NCI-H146 treated with DMSO at 0.1 percent for 48 hours (cell line): ENCODE measurements at regions not wholly inside any gene's neighbourhood (a gene's known extent, or its start where the extent isn't known, plus 50 kb on each side); places are given as distances from the start of the nearest gene placed in this dataset.
"Not testable (repeated sequence)": the region's sequence is repeated elsewhere in the genome, so short reads cannot be mapped to it uniquely, and the experiment has no call there.

ENCODE experiments used
- DNase-seq: peaks from one replicate; lab custom pipeline; 2025; ENCODE audit not compliant: unreplicated experiment; lab: John Stamatoyannopoulos, UW

GRCh38 chr5:158039911-158040347 is 181.0 kb upstream of the CLINT1 start:
- DNase-seq: no peak

DNA sequence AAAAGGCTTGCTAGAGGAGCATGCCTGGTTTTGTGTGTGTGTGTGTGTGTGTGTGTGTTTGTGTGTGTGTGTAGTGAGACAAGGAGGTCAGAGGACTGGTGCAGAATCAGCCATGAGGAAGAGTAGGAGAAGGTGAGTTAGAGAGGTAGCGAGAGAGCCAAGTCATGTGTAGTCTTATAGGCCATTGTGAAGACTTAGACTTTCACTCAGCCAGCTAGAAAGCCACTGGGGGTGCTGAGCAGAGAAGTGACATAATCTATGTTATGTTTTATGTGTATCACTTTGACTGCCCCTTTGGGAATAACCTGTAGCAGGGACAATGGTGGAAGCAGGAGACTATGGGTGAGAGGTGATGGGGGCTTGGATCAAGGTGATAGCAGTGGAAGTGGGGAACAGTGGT is 180.5 kb upstream of the CLINT1 start:
- no peak for DNase-seq

GRCh38 chr5:158036983-158037595 is 178.1 kb upstream of the CLINT1 start:
- DNase-seq: not testable (repeated sequence)

GRCh38 chr5:158034586-158034985 is 175.6 kb upstream of the CLINT1 start:
- DNase-seq: not testable (repeated sequence)

DNA sequence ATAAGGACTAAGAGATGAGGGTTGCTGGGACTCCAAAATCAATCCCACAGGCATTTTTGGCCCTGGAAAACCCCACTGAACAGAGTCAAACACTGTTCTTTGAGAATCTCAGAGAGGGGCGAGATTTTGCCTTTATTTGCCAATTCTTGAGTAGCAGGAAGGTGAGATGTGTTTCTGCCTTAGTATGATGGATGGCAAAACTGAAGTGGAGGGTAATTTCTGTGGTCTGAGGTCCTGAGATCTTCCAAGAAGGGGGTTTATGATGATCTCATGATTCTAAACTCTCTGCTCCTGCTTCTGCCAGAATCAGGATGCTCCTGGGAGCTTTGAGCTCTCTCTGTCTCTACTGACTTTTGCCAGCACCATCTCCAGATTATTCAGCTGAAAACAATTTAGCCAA is 174.8 kb upstream of the CLINT1 start:
- DNase-seq: no peak

- DNase-seq: no peak
These were observed 174.1 kb upstream of the CLINT1 start for GRCh38 chr5:158033076-158033475.

DNA sequence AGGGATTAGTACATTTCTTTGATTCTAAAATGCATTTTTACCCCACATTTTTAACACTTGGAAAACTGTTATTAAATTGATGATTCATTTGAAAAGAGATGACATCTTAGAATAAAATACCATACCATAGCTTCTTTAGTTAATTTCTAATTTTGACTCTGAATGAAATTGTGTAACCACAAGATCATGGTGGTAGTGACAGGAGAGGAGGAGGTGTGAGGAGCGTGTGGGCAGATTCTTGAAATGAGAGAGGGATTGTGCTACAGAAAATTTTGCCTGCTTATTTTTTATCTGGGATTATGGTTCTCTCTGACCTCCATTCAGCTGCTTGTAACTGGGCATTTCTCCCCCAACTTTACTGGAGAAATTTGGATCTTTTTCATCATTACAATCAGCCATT is 173.3 kb upstream of the CLINT1 start:
- DNase-seq: no peak

DNA sequence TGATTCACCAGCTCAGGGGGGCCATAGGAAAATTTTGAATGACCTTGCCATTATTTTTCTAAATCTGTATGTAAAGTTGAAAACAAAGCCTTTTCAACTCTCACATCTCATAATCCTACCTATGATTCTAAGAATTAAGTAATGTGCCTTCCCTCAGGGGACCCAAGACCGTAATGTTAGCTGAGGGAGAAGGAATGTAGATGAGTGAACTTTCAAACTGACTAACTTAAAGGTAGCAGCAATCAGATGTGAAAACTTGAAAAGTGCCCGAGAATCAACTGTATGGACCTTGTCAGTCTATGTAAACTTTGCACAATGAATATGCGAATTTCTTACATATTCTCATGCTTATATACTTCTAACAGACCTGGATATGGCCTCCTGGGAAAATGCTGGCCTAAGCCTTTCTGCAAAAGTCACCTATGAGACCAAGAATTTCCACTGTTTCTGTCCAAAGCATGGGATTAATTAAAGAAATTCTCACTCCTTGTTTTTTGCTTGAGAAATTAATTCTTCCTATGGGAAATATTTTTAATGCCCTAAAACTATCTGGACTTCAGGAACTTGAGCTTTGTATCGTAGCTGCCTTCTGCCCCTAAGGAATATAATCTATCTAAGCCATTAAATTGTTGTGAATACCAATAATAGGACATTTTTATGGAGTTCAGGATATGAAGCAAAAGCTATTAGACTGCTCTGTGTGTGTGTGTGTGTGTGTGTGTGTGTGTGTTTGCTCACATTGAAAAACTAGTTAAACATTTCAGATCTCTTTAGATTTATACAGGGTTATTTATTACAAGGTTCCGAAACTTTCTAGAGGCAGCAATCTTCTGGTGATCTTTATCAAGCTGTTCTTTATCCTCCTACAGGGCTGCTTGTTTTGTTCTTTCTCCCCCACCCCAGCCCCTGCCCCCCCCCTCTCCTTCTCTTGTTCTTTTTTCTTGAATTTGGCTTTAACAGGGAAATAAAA is 169.1 kb upstream of the CLINT1 start:
- no peak for DNase-seq

DNA sequence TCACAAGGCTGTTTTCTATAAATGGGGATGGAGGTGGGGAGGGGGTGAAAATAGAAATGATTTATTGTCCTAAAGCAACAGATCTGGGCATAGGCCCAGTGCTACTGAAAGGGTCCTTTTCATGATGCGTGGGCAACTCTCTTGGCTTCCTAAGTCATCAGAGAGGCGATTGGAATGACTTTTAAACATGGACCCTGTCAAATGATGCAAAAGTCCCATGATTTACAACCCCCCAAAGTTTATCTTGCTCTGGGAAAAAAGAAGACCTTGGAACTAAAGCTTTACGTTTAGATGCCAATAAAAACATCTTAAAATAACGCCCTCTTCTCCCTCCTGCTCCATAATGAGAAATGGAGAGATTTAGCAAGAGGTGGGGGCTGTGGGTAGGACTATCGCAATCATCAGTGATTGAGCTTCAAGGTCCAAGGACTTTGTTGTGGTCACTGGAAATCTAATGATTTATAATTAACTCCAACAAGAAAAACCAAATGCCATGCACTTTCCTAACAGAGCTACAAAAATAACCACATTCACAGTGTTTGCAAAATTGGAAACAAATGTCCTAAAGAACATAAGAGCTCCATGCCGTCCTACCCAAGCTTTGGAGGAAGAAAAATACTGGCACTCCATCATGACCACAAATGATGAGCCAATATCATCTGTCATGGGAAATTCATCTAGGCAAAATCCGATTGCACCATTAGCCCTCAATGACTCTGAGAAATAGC is 167.5 kb upstream of the CLINT1 start:
- no peak for DNase-seq

- no peak for DNase-seq
These were observed 164.3 kb upstream of the CLINT1 start for GRCh38 chr5:158023266-158023665.

- no peak for DNase-seq
These were observed 163.9 kb upstream of the CLINT1 start for GRCh38 chr5:158022837-158023236.

GRCh38 chr5:158022393-158022792 is 163.4 kb upstream of the CLINT1 start:
- no peak for DNase-seq

DNA sequence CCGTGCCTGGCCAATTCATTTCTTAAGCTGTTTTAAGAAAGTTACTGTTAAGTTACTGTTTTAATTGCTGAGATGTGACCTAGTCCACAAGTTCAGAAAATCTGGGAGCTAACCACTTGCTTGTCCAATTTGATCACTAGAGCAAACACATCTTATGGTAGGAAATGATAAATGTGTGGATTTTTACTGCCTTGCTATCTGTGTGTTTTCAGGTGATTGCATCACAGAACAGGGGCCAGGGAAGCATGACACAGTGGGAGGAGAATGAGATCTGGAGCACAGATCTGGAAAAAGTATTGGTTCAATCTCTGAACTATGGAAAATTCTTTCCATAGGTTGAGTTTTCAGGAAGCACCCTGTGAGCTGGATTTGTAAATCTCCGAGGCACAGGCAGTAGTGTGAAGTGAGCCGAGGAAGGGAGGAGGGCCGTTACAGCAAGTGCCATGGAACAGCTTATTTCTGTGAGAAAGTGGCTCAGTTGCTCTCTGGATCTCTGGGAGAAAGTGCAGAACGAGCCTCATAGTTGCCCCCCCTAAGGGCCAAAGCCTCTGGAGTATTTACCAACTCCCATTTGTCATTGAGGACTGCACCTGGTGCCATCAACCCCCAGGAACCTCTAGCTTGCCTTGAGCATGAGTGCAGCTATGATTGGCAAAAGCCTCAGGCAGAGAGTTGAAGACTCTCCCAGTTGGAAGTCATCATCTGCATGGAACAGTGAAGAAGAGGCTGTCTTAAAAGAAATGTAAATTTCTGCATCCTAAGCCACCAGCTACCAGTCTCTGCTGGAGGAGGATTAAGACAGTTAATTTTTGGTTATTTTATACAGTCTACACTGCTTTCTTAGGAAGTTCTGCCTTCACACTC is 161.8 kb upstream of the CLINT1 start:
- DNase-seq: no peak

- DNase-seq: no peak
These were observed 158.5 kb upstream of the CLINT1 start for GRCh38 chr5:158017469-158017868.

DNA sequence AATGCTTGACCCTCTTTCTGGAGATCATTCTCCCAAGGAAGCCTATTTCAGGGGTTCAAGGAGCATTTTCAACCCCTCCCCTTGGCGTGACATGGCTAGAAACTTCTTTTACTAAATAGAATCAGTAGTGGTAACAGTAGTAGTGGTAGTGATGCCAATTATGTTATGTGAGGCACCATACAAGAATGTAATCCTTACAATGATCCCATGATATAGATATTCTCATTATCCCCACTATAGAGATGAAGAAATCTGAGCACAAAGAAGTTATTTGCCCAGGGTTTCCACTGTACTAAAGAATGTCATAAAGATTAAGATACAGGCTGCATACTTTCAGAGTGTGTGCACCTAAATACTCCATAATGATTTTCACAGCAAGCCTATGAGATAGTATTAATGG is 155.4 kb upstream of the CLINT1 start:
- no peak for DNase-seq

GRCh38 chr5:158013939-158014338 is 155.0 kb upstream of the CLINT1 start:
- peak; percentile 14 for DNase-seq

DNA sequence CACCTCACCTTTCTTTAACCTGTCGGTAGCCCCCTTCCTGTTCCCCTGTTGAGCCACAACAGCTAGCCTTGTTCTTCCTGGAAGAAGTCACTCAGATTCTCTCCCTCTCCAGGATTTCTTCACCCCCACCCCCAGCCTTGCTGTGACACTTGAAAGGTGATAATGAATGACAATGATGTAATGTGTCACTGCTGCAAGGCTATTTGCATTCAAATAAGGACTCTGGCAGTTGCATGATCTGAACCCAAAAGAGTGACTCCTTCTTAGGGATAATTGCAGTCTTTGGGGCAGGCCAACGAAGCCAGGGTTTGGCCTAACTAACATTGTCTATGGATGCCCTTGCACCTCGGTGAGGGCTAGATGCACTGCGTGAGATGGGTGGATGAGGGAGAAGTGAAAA is 154.4 kb upstream of the CLINT1 start:
- DNase-seq: no peak

DNA sequence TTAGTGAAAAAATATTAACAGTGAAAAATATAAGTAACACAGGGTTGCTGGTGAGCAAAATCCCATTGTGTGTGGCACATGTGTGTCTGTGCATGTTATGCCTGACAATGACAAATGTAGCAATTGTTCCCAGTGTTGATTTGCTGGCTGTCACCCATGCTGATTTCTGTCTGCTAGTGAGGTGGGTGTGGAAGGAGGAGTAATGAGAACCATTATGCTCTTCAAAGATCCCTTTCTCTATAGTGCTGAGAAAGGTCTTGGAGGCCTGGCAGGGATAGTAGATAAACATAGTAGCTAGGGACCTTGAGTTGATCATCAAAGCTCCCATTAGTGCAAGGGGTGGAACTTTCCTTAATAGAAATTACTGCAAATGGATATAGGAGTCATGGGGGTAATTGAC is 152.5 kb upstream of the CLINT1 start:
- DNase-seq: no peak

- no peak for DNase-seq
These were observed 151.9 kb upstream of the CLINT1 start for GRCh38 chr5:158010831-158011230.

DNA sequence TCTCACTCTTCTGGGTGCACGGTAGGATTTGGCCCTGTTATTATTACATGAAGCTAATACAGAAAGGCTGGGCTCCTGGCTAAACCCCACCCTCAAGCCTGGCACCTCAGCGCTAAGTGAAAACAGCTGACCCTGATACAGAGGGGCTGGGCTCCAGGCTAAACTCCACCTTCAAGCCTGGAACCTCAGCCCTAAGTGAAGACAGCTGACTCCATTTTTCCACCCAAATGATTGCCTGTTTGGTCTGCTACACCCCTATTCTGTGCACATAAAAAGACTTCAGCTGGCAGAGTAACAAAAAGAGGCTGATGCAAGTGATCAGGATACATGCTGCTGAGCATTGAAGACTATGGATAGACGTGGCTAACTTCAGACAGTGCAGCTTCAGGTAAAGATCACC is 148.4 kb upstream of the CLINT1 start:
- DNase-seq: no peak

DNA sequence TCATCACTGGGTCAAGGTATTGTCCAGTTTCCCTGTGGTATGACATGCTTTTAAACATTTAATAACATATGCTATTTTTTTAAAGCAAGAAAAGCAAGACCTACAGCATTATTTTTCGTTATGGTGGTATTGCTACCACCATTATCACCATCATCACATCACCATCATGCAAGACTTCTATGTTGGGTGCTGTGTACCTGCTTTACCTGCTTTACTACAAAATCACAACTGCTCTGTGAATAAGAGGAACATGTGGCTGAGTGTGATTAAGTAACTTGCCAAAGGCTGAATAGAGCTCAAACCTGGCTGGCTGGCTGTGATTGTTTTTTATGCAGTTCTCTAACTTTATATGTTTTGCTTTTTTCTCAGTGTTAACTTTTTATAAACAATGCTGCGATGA is 140.8 kb upstream of the CLINT1 start:
- DNase-seq: no peak
